Naive thymus-derived CD8-positive, alpha-beta T cell (primary cell): ENCODE measurements at regions not wholly inside any gene's neighbourhood (a gene's known extent, or its start where the extent isn't known, plus 50 kb on each side); places are given as distances from the start of the nearest gene placed in this dataset.
"Not testable (repeated sequence)": the region's sequence is repeated elsewhere in the genome, so short reads cannot be mapped to it uniquely, and the experiment has no call there.

Source experiments
- ATAC-seq, 2 donors: fragments of 150-1000 bp; cut with Tn5 transposase in 1 of 2; sonication (Bioruptor Pico), chemical (Tn5 transposase) in 1 of 2; 1 replicate in 1 of 2; 2 replicates in 1 of 2; pipeline ENCODE4 v1.10.0; 2021; ENCODE audit warnings: mild to moderate bottlenecking in 2 of 2, moderate library complexity in 2 of 2
- POLR2A ChIA-PET: fragments of 350-600 bp; sonication (Branson Sonifier 250); formaldehyde crosslinking; loops from one replicate; lab custom pipeline; 2021; ENCODE audit warnings: antibody characterized with exemption; lab: Charles Lee
- DNase-seq, 10 donors: peaks; one replicate each; pipeline versions ENCODE4 v3.0.0 to v3.0.0-alpha.2; 2020 to 2022
- H3K27ac Mint-ChIP-seq, 10 donors: one replicate each; pipeline ENCODE4 v1.8.0; 2020 to 2022; ENCODE audit warnings: mild to moderate bottlenecking in 10 of 10, mixed read lengths in 10 of 10, moderate library complexity in 4 of 10, inconsistent platforms in 1 of 10
- H3K27me3 Mint-ChIP-seq, 5 donors: one replicate each; pipeline ENCODE4 v1.8.0; 2021 to 2022; ENCODE audit warnings: mixed read lengths in 5 of 5
- H3K36me3 Mint-ChIP-seq, 3 donors: one replicate each; pipeline ENCODE4 v1.8.0; 2020 to 2022; ENCODE audit warnings: mixed read lengths in 3 of 3, mild to moderate bottlenecking in 2 of 3, inconsistent platforms in 1 of 3
- H3K4me1 Mint-ChIP-seq, 4 donors: one replicate each; pipeline ENCODE4 v1.8.0; 2021 to 2022; ENCODE audit warnings: mixed read lengths in 4 of 4
- H3K4me3 Mint-ChIP-seq, 10 donors: one replicate each; pipeline ENCODE4 v1.8.0; 2020 to 2022; ENCODE audit warnings: mild to moderate bottlenecking in 10 of 10, mixed read lengths in 10 of 10, moderate library complexity in 6 of 10, inconsistent platforms in 1 of 10
- H3K9me3 Mint-ChIP-seq, 9 donors: one replicate each; pipeline ENCODE4 v1.8.0; 2020 to 2022; ENCODE audit warnings: mixed read lengths in 9 of 9, mild to moderate bottlenecking in 3 of 9, inconsistent platforms in 1 of 9, moderate library complexity in 1 of 9

- peak overlapping the region; percentile 47 to 82 (median 74) for H3K4me3 Mint-ChIP-seq
- peaks cover 35 to 57% (median 54%) of the 10 kb centered on the region in 4 donors for H3K4me1 Mint-ChIP-seq
- POLR2A ChIA-PET, result interaction anchor here (1.0 kb wide), 1 partner anchor 91 kb away, joined by 3 read pairs; no protein-coding TSS in a partner anchor
- DNase-seq (peak in 9 of 10 donors; percentile 15 to 75 (median 58)), ATAC-seq (peak; percentile 99)
- no peaks in the 10 kb centered on the region for H3K9me3 Mint-ChIP-seq
- H3K27me3 Mint-ChIP-seq, result no peaks in the 10 kb centered on the region
- peak overlapping the region; percentile 88 to 95 (median 91) for H3K27ac Mint-ChIP-seq
- no peaks in the 10 kb centered on the region for H3K36me3 Mint-ChIP-seq
These were observed 203.2 kb downstream of the RHOU start for GRCh38 chr1:228938537-228938901.

GRCh38 chr1:228939001-228939691 lies 203.9 kb downstream of the RHOU start:
- DNase-seq (no peak), ATAC-seq (no peak)
- Mint-ChIP-seq H3K4me3 (peak overlapping the region in 6 of 10 donors; percentile 8 to 77 (median 69)), H3K27me3 (no peaks in the 10 kb centered on the region), H3K9me3 (no peaks in the 10 kb centered on the region), H3K36me3 (no peaks in the 10 kb centered on the region), H3K27ac (peak overlapping the region; percentile 88 to 95 (median 91)), H3K4me1 (peaks cover 35 to 57% (median 54%) of the 10 kb centered on the region in 4 donors)
- POLR2A ChIA-PET, result interaction anchor here (1.0 kb wide), 1 partner anchor 90 kb away, joined by 3 read pairs; no protein-coding TSS in a partner anchor

GRCh38 chr1:228939881-228940392 lies 204.7 kb downstream of the RHOU start:
- Mint-ChIP-seq H3K27me3 (no peaks in the 10 kb centered on the region), H3K4me3 (peak overlapping the region in 2 of 10 donors; percentile 28 to 77), H3K27ac (peak overlapping the region in 7 of 10 donors; percentile 13 to 91 (median 57)), H3K4me1 (peaks cover 33 to 54% (median 52%) of the 10 kb centered on the region in 4 donors), H3K9me3 (no peaks in the 10 kb centered on the region), H3K36me3 (no peaks in the 10 kb centered on the region)
- ATAC-seq, result no peak
- no peak for DNase-seq
- POLR2A ChIA-PET, result no interaction called here

GRCh38 chr1:228940526-228940925 lies 205.2 kb downstream of the RHOU start:
- peaks cover 33 to 54% (median 52%) of the 10 kb centered on the region in 4 donors for H3K4me1 Mint-ChIP-seq
- no peak for DNase-seq
- no peak for ATAC-seq
- POLR2A ChIA-PET, result no interaction called here
- no peaks in the 10 kb centered on the region for H3K36me3 Mint-ChIP-seq
- H3K27ac Mint-ChIP-seq, result peak overlapping the region in 2 of 10 donors; percentile 13 to 36
- H3K27me3 Mint-ChIP-seq, result no peaks in the 10 kb centered on the region
- no peaks in the 10 kb centered on the region for H3K9me3 Mint-ChIP-seq
- no peak overlapping the region for H3K4me3 Mint-ChIP-seq

- H3K36me3 Mint-ChIP-seq, result no peaks in the 10 kb centered on the region
- POLR2A ChIA-PET, result no interaction called here
- H3K27me3 Mint-ChIP-seq, result no peaks in the 10 kb centered on the region
- DNase-seq, result no peak
- no peak overlapping the region for H3K4me3 Mint-ChIP-seq
- no peaks in the 10 kb centered on the region for H3K9me3 Mint-ChIP-seq
- peak overlapping the region in 4 of 10 donors; percentile 7 to 76 (median 21) for H3K27ac Mint-ChIP-seq
- ATAC-seq, result no peak
- H3K4me1 Mint-ChIP-seq, result peaks cover 30 to 50% (median 48%) of the 10 kb centered on the region in 4 donors
These were observed 205.6 kb downstream of the RHOU start for GRCh38 chr1:228940926-228941325.

- no peaks in the 10 kb centered on the region for H3K9me3 Mint-ChIP-seq
- H3K4me1 Mint-ChIP-seq, result peaks cover 23 to 42% (median 40%) of the 10 kb centered on the region in 4 donors
- H3K27me3 Mint-ChIP-seq, result no peaks in the 10 kb centered on the region
- ATAC-seq (no peak), DNase-seq (no peak)
- POLR2A ChIA-PET, result no interaction called here
- H3K27ac Mint-ChIP-seq, result peak overlapping the region in 2 of 10 donors; percentile 7 to 38
- H3K36me3 Mint-ChIP-seq, result no peaks in the 10 kb centered on the region
- H3K4me3 Mint-ChIP-seq, result no peak overlapping the region
These were observed 206.4 kb downstream of the RHOU start for GRCh38 chr1:228941666-228942065.

GRCh38 chr1:228943436-228943835 lies 208.2 kb downstream of the RHOU start:
- DNase-seq, result no peak
- H3K9me3 Mint-ChIP-seq, result no peaks in the 10 kb centered on the region
- H3K4me1 Mint-ChIP-seq, result peaks cover 10 to 25% (median 22%) of the 10 kb centered on the region in 4 donors
- no peak for ATAC-seq
- no peaks in the 10 kb centered on the region for H3K27me3 Mint-ChIP-seq
- no peak overlapping the region for H3K27ac Mint-ChIP-seq
- no peaks in the 10 kb centered on the region for H3K36me3 Mint-ChIP-seq
- POLR2A ChIA-PET, result no interaction called here
- no peak overlapping the region for H3K4me3 Mint-ChIP-seq

GRCh38 chr1:228944296-228944695 lies 209.0 kb downstream of the RHOU start:
- no peak overlapping the region for H3K4me3 Mint-ChIP-seq
- H3K36me3 Mint-ChIP-seq, result no peaks in the 10 kb centered on the region
- POLR2A ChIA-PET, result no interaction called here
- H3K27ac Mint-ChIP-seq, result no peak overlapping the region
- no peak for ATAC-seq
- no peaks in the 10 kb centered on the region for H3K9me3 Mint-ChIP-seq
- DNase-seq, result no peak
- H3K4me1 Mint-ChIP-seq, result peaks cover 7 to 16% (median 14%) of the 10 kb centered on the region in 4 donors
- H3K27me3 Mint-ChIP-seq, result no peaks in the 10 kb centered on the region

- Mint-ChIP-seq H3K27me3 (no peaks in the 10 kb centered on the region), H3K27ac (peak overlapping the region in 1 of 10 donors; percentile 40), H3K4me1 (peaks cover 2 to 10% (median 7%) of the 10 kb centered on the region in 4 donors), H3K36me3 (no peaks in the 10 kb centered on the region), H3K9me3 (no peaks in the 10 kb centered on the region), H3K4me3 (no peak overlapping the region)
- DNase-seq (no peak), ATAC-seq (no peak)
- POLR2A ChIA-PET, result no interaction called here
These were observed 209.7 kb downstream of the RHOU start for GRCh38 chr1:228944935-228945371.

GRCh38 chr1:228945885-228946284 lies 210.6 kb downstream of the RHOU start:
- no peak overlapping the region for H3K27ac Mint-ChIP-seq
- ATAC-seq (no peak), DNase-seq (no peak)
- no peaks in the 10 kb centered on the region for H3K27me3 Mint-ChIP-seq
- POLR2A ChIA-PET, result no interaction called here
- peaks cover 2 to 9% (median 6%) of the 10 kb centered on the region in 4 donors for H3K4me1 Mint-ChIP-seq
- H3K4me3 Mint-ChIP-seq, result no peak overlapping the region
- no peaks in the 10 kb centered on the region for H3K36me3 Mint-ChIP-seq
- no peaks in the 10 kb centered on the region for H3K9me3 Mint-ChIP-seq

GRCh38 chr1:228949617-228950016 lies 214.3 kb downstream of the RHOU start:
- H3K4me3 Mint-ChIP-seq, DNase-seq, H3K36me3 Mint-ChIP-seq, ATAC-seq, H3K9me3 Mint-ChIP-seq, H3K27me3 Mint-ChIP-seq, POLR2A ChIA-PET, H3K27ac Mint-ChIP-seq, H3K4me1 Mint-ChIP-seq: not testable (repeated sequence)

GRCh38 chr1:228953207-228953606 lies 217.9 kb downstream of the RHOU start:
- no peak overlapping the region for H3K4me3 Mint-ChIP-seq
- no peaks in the 10 kb centered on the region for H3K9me3 Mint-ChIP-seq
- peaks cover 2 to 10% (median 6%) of the 10 kb centered on the region in 4 donors for H3K4me1 Mint-ChIP-seq
- peak overlapping the region in 1 of 10 donors; percentile 21 for H3K27ac Mint-ChIP-seq
- POLR2A ChIA-PET, result no interaction called here
- H3K36me3 Mint-ChIP-seq, result no peaks in the 10 kb centered on the region
- DNase-seq (no peak), ATAC-seq (no peak)
- no peaks in the 10 kb centered on the region for H3K27me3 Mint-ChIP-seq

GRCh38 chr1:228953808-228954207 lies 218.5 kb downstream of the RHOU start:
- POLR2A ChIA-PET, H3K9me3 Mint-ChIP-seq, H3K4me3 Mint-ChIP-seq, H3K27me3 Mint-ChIP-seq, DNase-seq, H3K27ac Mint-ChIP-seq, ATAC-seq, H3K36me3 Mint-ChIP-seq: not testable (repeated sequence)
- H3K4me1 Mint-ChIP-seq, result peaks cover 2 to 10% (median 6%) of the 10 kb centered on the region in 4 donors
